K562 (cell line): ENCODE measurements at regions not wholly inside any gene's neighbourhood (a gene's known extent, or its start where the extent isn't known, plus 50 kb on each side); places are given as distances from the start of the nearest gene placed in this dataset.

Source experiments
- DMBX1 ChIP-seq: fragments of 250-450 bp; sonication (Bioruptor Pico); IDR thresholded peaks from 2 replicates; pipeline ENCODE4 v1.8.0; 2022; ENCODE audit warnings: inconsistent platforms, mild to moderate bottlenecking, moderate library complexity, borderline replicate concordance
- EP300 ChIP-seq: IDR thresholded peaks from 2 replicates; pipeline ENCODE4 v1.6.1; 2012; ENCODE audit warnings: low read length, improper control_type of control experiment
- FOXM1 ChIP-seq, 2 experiments: fragments of 450-650 bp in 1 of 2; sonication (generic) in 1 of 2; formaldehyde crosslinking in 1 of 2; IDR thresholded peaks; 2 replicates each; pipeline versions ENCODE4 v1.6.1 to v1.9.0; 2017 to 2022; ENCODE audit warnings: low read depth in 2 of 2, mild to moderate bottlenecking in 2 of 2, missing genetic modification reagents in 1 of 2, moderate library complexity in 1 of 2
- GATAD2B ChIP-seq: fragments of 450-650 bp; IDR thresholded peaks from 2 replicates; pipeline ENCODE4 v1.6.1; 2017; ENCODE audit warnings: mild to moderate bottlenecking, borderline replicate concordance
- HDAC3 ChIP-seq: fragments of 450-650 bp; IDR thresholded peaks from 2 replicates; pipeline ENCODE4 v1.6.1; 2018; ENCODE audit warnings: borderline replicate concordance, mild to moderate bottlenecking, moderate library complexity; ENCODE audit not compliant: partially characterized antibody
- HDGF ChIP-seq: fragments of 450-650 bp; IDR thresholded peaks from 2 replicates; pipeline ENCODE4 v1.6.1; 2016
- HNRNPK ChIP-seq: fragments of 200-400 bp; formaldehyde crosslinking; IDR thresholded peaks from one replicate; pipeline ENCODE4 v1.6.1; 2018; ENCODE audit warnings: mild to moderate bottlenecking, low read depth, low read length; ENCODE audit not compliant: poor library complexity, severe bottlenecking
- JUN ChIP-seq, 2 experiments: sonication (generic) in 1 of 2; formaldehyde crosslinking in 1 of 2; IDR thresholded peaks; 2 replicates each; pipeline versions ENCODE4 v1.6.1 to v1.8.0; 2012 to 2022; ENCODE audit warnings: borderline replicate concordance in 2 of 2, mild to moderate bottlenecking in 2 of 2, improper control_type of control experiment in 1 of 2, low read depth in 1 of 2, low read length in 1 of 2, missing genetic modification reagents in 1 of 2
- KDM5B ChIP-seq: fragments of 200-600 bp; sonication (generic); IDR thresholded peaks from 2 replicates; pipeline ENCODE4 v1.6.1; 2012; ENCODE audit warnings: low read depth, mild to moderate bottlenecking, moderate library complexity, low read length, control low read depth, inconsistent platforms; ENCODE audit not compliant: insufficient replicate concordance
- MTF1 ChIP-seq: fragments of 250-450 bp; sonication (Bioruptor Pico); IDR thresholded peaks from 2 replicates; pipeline ENCODE4 v1.9.0; 2021; ENCODE audit warnings: moderate library complexity, mild to moderate bottlenecking, inconsistent platforms, borderline replicate concordance
- NCOR1 ChIP-seq: fragments of 450-650 bp; IDR thresholded peaks from 2 replicates; pipeline ENCODE4 v1.6.1; 2016; ENCODE audit warnings: mild to moderate bottlenecking, moderate library complexity
- POLR2AphosphoS5 ChIP-seq: IDR thresholded peaks from 2 replicates; pipeline ENCODE4 v1.6.1; 2011; ENCODE audit warnings: mild to moderate bottlenecking, low read depth, low read length, moderate library complexity; ENCODE audit not compliant: control insufficient read depth, insufficient read depth
- SMAD1 ChIP-seq: fragments of 150-350 bp; IDR thresholded peaks from 2 replicates; pipeline ENCODE4 v1.6.1; 2014; ENCODE audit warnings: low read length, low read depth; ENCODE audit not compliant: partially characterized antibody
- TAF7 ChIP-seq: fragments of 450-650 bp; IDR thresholded peaks from 2 replicates; pipeline ENCODE4 v1.6.1; 2016; ENCODE audit warnings: missing genetic modification characterization, missing compliant biosample characterization
- TFAM ChIP-seq: fragments of 250-450 bp; sonication (Bioruptor Pico); conservative IDR thresholded peaks from 2 replicates; pipeline ENCODE4 v1.5.0; 2021; ENCODE audit warnings: mild to moderate bottlenecking, moderate library complexity
- TRIM24 ChIP-seq, 2 experiments: fragments of 450-650 bp; IDR thresholded peaks; 2 replicates each; pipeline ENCODE4 v1.6.1; 2016
- U2AF1 ChIP-seq: fragments of 200-400 bp; formaldehyde crosslinking; optimal IDR thresholded peaks from 2 replicates; pipeline ENCODE3; 2017; ENCODE audit warnings: mild to moderate bottlenecking, low read depth, low read length, moderate library complexity
- ZKSCAN8 ChIP-seq: fragments of 200-800 bp; sonication (Bioruptor generic); IDR thresholded peaks from 2 replicates; pipeline ENCODE4 v1.6.1; 2016; ENCODE audit warnings: missing genetic modification characterization, missing compliant biosample characterization
- ZNF133 ChIP-seq: fragments of 250-450 bp; sonication (Bioruptor Pico); IDR thresholded peaks from 2 replicates; pipeline ENCODE4 v1.4.0; 2020; ENCODE audit warnings: mild to moderate bottlenecking
- TF ChIP-seq, protein P1 (sequence below): fragments of 200-400 bp; formaldehyde crosslinking; IDR thresholded peaks from 2 replicates; pipeline ENCODE4 v1.6.1; 2017; ENCODE audit warnings: mild to moderate bottlenecking, low read depth, low read length, moderate library complexity
- TF ChIP-seq, protein P2 (sequence below), 2 experiments: fragments of 450-650 bp in 1 of 2; sonication (generic) in 1 of 2; formaldehyde crosslinking in 1 of 2; IDR thresholded peaks in 1 of 2; conservative IDR thresholded peaks in 1 of 2; 2 replicates each; pipeline versions ENCODE4 v1.6.1 to v1.8.1; 2016 to 2023; ENCODE audit warnings: mild to moderate bottlenecking in 2 of 2, moderate library complexity in 2 of 2, inconsistent platforms in 1 of 2, missing genetic modification reagents in 1 of 2
- TF ChIP-seq, protein P3 (sequence below): fragments of 250-450 bp; sonication (Bioruptor Pico); IDR thresholded peaks from 2 replicates; pipeline ENCODE4 v1.8.0; 2021; ENCODE audit warnings: moderate library complexity, mild to moderate bottlenecking, inconsistent platforms

DNA sequence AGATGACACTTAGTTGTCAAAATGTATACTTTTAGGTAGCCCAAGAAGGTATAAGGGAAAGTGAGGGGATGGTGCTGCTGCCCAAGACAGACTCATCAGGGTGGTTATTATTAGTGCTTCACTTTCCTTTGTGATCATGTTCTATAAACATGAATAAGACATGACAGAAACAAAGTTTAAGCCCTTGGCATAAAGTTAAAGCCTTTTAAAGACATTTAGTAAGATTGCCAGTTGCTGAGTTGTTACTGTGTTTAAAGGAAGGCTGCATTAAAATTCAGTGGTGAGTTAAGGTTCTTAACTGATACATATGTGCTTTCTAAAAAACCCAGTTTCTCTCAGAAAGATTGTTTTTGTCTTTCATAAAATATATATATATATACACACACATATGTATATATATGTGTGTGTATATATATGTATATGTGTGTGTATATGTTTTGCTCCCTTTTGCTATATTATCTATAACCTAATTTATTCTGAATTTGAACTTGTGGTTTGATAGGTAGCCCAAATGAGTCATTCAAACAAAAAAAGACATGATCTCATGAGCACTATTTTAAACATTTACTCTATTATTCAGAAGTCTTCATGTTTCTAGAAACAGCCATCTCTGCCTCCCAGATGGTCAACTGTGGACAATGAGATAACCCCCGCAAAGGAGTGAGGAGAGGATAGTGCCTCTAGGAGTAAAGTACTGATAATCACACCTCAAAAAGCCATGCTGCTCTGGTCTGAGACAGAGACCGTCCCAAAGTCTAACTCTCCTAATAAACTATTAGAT, 98.1 kb upstream of the OTUD4 start (continued):
- TF ChIP-seq DMBX1 (CRISPR knock-in tag) (peak; percentile 39; the same call in 1 of the 2 replicates), EP300 (peak; percentile 76; the same call in 1 of the 2 replicates), HDGF (no peak), TFAM (CRISPR knock-in tag) (no peak), FOXM1 (IDR thresholded peaks at IDR 0.05; ENCODE audit: low read depth) (peak; percentile 59; the same call in 1 of the 2 replicates), FOXM1 (CRISPR knock-in tag; IDR thresholded peaks at IDR 0.05; ENCODE audit: low read depth) (no peak), U2AF1 (no peak), ZNF133 (CRISPR knock-in tag) (no peak), HDAC3 (peak; percentile 50), JUN (IDR thresholded peaks at IDR 0.05; ENCODE audit: borderline replicate concordance, low read depth, low read length) (peak; percentile 61; the same call in 1 of the 2 replicates), JUN (CRISPR knock-in tag; IDR thresholded peaks at IDR 0.05; ENCODE audit: borderline replicate concordance) (no peak), GATAD2B (0 out of 2 replicates have a peak, but pooled peaks have one; percentile 22), ZKSCAN8 (CRISPR knock-in tag) (no peak), NCOR1 (peak; percentile 84), SMAD1 (no peak), TRIM24 (IDR thresholded peaks at IDR 0.05) (peak; percentile 74 to 76; a peak in 3 of 4 replicates), MTF1 (CRISPR knock-in tag) (no peak), POLR2AphosphoS5 (peak; percentile 98), HNRNPK (no peak), KDM5B (no peak), TAF7 (no peak)
- TF ChIP-seq, protein P1, sequence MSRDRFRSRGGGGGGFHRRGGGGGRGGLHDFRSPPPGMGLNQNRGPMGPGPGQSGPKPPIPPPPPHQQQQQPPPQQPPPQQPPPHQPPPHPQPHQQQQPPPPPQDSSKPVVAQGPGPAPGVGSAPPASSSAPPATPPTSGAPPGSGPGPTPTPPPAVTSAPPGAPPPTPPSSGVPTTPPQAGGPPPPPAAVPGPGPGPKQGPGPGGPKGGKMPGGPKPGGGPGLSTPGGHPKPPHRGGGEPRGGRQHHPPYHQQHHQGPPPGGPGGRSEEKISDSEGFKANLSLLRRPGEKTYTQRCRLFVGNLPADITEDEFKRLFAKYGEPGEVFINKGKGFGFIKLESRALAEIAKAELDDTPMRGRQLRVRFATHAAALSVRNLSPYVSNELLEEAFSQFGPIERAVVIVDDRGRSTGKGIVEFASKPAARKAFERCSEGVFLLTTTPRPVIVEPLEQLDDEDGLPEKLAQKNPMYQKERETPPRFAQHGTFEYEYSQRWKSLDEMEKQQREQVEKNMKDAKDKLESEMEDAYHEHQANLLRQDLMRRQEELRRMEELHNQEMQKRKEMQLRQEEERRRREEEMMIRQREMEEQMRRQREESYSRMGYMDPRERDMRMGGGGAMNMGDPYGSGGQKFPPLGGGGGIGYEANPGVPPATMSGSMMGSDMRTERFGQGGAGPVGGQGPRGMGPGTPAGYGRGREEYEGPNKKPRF: no peak
- TF ChIP-seq, protein P2, sequence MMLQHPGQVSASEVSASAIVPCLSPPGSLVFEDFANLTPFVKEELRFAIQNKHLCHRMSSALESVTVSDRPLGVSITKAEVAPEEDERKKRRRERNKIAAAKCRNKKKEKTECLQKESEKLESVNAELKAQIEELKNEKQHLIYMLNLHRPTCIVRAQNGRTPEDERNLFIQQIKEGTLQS (IDR thresholded peaks at IDR 0.05): peak; percentile 89
- TF ChIP-seq, protein P2 (CRISPR knock-in tag; conservative IDR thresholded peaks at IDR 0.05): peak; percentile 68; the same call in 1 of the 2 replicates
- TF ChIP-seq, protein P3, sequence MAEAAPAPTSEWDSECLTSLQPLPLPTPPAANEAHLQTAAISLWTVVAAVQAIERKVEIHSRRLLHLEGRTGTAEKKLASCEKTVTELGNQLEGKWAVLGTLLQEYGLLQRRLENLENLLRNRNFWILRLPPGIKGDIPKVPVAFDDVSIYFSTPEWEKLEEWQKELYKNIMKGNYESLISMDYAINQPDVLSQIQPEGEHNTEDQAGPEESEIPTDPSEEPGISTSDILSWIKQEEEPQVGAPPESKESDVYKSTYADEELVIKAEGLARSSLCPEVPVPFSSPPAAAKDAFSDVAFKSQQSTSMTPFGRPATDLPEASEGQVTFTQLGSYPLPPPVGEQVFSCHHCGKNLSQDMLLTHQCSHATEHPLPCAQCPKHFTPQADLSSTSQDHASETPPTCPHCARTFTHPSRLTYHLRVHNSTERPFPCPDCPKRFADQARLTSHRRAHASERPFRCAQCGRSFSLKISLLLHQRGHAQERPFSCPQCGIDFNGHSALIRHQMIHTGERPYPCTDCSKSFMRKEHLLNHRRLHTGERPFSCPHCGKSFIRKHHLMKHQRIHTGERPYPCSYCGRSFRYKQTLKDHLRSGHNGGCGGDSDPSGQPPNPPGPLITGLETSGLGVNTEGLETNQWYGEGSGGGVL: no peak
